Thoracic aorta (tissue), 2 donors: ENCODE measurements at regions not wholly inside any gene's neighbourhood (a gene's known extent, or its start where the extent isn't known, plus 50 kb on each side); places are given as distances from the start of the nearest gene placed in this dataset.
"Not testable (repeated sequence)": the region's sequence is repeated elsewhere in the genome, so short reads cannot be mapped to it uniquely, and the experiment has no call there.

Experiments used
- ATAC-seq: fragments of 150-250 bp; one replicate; pipeline ENCODE4 v1.8.0; 2017; ENCODE audit warnings: low read depth; ENCODE audit not compliant: insufficient number of reproducible peaks, low FRiP score
- DNase-seq: peaks from one replicate; pipeline ENCODE4 v3.0.0-alpha.2; 2020; ENCODE audit warnings: low spot score
- H3K27ac ChIP-seq, 2 donors: fragments of 200-600 bp; sonication (generic); 1 replicate in 1 of 2; 2 replicates in 1 of 2; pipeline ENCODE4 v1.5.1; 2016; ENCODE audit warnings: mild to moderate bottlenecking in 2 of 2, moderate library complexity in 2 of 2
- H3K27me3 ChIP-seq: fragments of 200-600 bp; sonication (generic); replicated peaks from 2 replicates; pipeline ENCODE4 v1.6.0; 2016; ENCODE audit warnings: mild to moderate bottlenecking; ENCODE audit not compliant: insufficient read depth
- H3K36me3 ChIP-seq: fragments of 200-600 bp; sonication (generic); one replicate; pipeline ENCODE4 v1.5.1; 2016
- H3K4me1 ChIP-seq, 2 donors: fragments of 200-600 bp; sonication (generic); 1 replicate in 1 of 2; 2 replicates in 1 of 2; pipeline versions ENCODE4 v1.5.1 to v1.6.0; 2016; ENCODE audit warnings: low read depth in 2 of 2, mild to moderate bottlenecking in 1 of 2; ENCODE audit not compliant: control insufficient read depth in 1 of 2
- H3K4me3 ChIP-seq: fragments of 200-600 bp; sonication (generic); 2 replicates; pipeline ENCODE4 v1.5.1; 2016; ENCODE audit warnings: mild to moderate bottlenecking
- H3K9me3 ChIP-seq: fragments of 200-600 bp; sonication (generic); 2 replicates; pipeline ENCODE4 v1.5.1; 2016
- TF ChIP-seq, protein P1 (sequence below): fragments of 200-600 bp; sonication (generic); IDR thresholded peaks from one replicate; pipeline ENCODE4 v1.5.1; 2019; ENCODE audit warnings: antibody characterized with exemption

DNA sequence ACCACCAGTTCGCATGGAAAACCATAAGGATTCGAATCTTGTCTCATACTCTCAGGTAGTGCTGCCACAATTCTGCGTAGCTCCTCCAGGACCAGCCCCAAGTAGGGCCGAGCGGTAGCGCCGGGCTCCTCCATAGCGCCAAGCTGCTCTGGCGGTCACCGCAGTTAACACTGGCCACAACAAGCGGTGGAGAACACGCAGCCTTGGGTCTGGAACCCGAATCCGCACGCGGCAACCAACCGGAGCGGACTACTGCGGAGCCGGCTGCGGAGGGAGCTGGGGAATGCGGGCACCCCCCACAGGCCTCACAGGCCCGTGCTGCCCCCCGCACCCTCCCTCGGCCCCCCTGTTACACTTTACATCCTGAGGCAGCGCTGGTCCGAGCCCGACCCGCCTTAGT, 531.5 kb downstream of the STK39 start:
- Histone ChIP-seq H3K27me3 (no peaks in the 10 kb centered on the region), H3K36me3 (no peaks in the 10 kb centered on the region), H3K9me3 (no peaks in the 10 kb centered on the region), H3K27ac (no peak overlapping the region), H3K4me3 (no peak overlapping the region), H3K4me1 (no peaks in the 10 kb centered on the region)
- DNase-seq, result no peak
- TF ChIP-seq, protein P1, sequence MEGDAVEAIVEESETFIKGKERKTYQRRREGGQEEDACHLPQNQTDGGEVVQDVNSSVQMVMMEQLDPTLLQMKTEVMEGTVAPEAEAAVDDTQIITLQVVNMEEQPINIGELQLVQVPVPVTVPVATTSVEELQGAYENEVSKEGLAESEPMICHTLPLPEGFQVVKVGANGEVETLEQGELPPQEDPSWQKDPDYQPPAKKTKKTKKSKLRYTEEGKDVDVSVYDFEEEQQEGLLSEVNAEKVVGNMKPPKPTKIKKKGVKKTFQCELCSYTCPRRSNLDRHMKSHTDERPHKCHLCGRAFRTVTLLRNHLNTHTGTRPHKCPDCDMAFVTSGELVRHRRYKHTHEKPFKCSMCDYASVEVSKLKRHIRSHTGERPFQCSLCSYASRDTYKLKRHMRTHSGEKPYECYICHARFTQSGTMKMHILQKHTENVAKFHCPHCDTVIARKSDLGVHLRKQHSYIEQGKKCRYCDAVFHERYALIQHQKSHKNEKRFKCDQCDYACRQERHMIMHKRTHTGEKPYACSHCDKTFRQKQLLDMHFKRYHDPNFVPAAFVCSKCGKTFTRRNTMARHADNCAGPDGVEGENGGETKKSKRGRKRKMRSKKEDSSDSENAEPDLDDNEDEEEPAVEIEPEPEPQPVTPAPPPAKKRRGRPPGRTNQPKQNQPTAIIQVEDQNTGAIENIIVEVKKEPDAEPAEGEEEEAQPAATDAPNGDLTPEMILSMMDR, result no peak
- no peak for ATAC-seq

DNA sequence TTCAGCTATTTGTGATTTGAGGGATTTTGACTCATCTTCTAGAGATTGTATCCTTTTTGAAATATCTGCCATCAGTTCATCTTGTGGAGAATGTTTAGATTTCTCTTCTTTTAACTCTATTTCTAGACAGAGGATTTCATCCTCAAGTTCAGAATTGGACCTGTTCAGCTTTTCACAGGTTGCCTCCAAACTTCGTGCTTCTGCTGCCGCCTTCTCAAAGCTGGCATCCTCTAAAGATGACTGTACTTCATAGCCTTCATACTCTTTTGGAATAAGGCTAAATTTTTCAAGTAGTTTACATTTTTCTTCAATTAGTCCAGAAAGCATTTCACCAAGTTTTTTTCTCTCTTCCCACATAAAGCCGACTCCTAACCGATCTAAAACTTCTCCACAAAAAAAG, 531.9 kb downstream of the STK39 start:
- DNase-seq, H3K4me1 ChIP-seq, ATAC-seq, H3K36me3 ChIP-seq, H3K27me3 ChIP-seq, H3K4me3 ChIP-seq, H3K27ac ChIP-seq, H3K9me3 ChIP-seq: not testable (repeated sequence)

DNA sequence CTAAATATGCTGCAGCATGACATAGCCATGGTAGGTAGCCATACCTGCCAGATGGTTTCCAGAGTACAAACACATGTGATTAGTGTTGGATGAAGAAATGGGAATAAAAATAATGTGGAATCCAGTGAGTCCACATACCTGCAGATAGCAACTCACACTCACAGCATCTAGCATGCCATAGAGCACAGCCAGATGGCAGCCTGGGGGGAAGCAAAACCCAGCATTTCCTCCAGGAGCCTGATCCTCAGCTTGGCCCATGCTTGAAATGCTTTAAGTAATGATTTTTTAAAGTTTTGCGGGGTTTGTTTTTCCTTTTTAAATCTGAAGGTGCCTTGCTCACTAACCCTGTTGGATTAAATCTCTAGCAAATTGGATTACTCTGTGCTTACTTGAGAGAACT, 535.1 kb downstream of the STK39 start:
- H3K4me1 ChIP-seq, result no peaks in the 10 kb centered on the region
- H3K27me3 ChIP-seq, result no peaks in the 10 kb centered on the region
- ATAC-seq (no peak), DNase-seq (no peak)
- no peak overlapping the region for H3K4me3 ChIP-seq
- no peaks in the 10 kb centered on the region for H3K36me3 ChIP-seq
- no peak overlapping the region for H3K27ac ChIP-seq
- no peaks in the 10 kb centered on the region for H3K9me3 ChIP-seq
- TF ChIP-seq, protein P1, result no peak

DNA sequence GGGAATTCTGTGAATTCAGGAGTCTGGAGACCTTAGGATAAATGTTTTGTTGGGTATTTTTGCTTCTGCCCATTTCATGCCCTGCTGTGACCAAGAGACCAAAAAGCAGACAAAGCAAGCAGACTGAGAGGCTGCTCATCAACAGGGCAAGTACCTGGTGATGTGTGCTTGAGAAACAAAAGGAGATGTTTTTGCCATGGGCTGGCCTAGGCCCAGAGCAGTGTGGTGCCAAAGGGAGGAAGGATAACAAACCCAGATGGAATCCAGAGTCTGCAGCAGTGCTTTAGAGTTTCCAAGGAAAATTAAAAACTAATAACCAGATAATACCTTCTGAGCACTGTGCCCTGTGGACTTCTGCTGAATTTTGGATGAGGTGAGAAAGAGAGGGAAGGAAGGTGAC, 538.4 kb downstream of the STK39 start:
- no peaks in the 10 kb centered on the region for H3K27me3 ChIP-seq
- no peak for DNase-seq
- no peak overlapping the region for H3K4me3 ChIP-seq
- no peaks in the 10 kb centered on the region for H3K9me3 ChIP-seq
- H3K36me3 ChIP-seq, result no peaks in the 10 kb centered on the region
- H3K27ac ChIP-seq, result no peak overlapping the region
- TF ChIP-seq, protein P1, result no peak
- ATAC-seq, result no peak
- H3K4me1 ChIP-seq, result no peaks in the 10 kb centered on the region

DNA sequence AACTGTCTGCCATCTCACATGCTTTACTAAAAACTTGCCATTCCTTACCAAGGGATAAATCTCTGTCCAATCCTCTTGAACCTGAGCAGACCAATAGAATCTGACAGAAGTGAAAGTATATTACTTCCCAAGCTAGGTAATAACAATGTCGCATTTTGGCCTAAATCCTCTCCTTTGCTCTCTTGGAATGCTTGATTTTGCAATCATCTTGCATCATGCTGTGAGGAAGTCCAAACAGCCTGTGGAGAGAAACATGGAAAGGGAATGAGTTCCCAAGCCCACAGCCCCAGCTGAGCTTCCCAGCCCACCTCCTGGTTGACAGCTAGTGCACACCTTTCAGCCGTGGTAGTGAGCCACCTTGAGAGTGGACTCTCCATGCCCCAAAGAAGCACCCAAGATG, 540.6 kb downstream of the STK39 start:
- DNase-seq, result no peak
- H3K9me3 ChIP-seq, result no peaks in the 10 kb centered on the region
- H3K27me3 ChIP-seq, result no peaks in the 10 kb centered on the region
- H3K27ac ChIP-seq, result no peak overlapping the region
- no peak overlapping the region for H3K4me3 ChIP-seq
- no peaks in the 10 kb centered on the region for H3K4me1 ChIP-seq
- ATAC-seq, result no peak
- no peaks in the 10 kb centered on the region for H3K36me3 ChIP-seq
- TF ChIP-seq, protein P1, result no peak

DNA sequence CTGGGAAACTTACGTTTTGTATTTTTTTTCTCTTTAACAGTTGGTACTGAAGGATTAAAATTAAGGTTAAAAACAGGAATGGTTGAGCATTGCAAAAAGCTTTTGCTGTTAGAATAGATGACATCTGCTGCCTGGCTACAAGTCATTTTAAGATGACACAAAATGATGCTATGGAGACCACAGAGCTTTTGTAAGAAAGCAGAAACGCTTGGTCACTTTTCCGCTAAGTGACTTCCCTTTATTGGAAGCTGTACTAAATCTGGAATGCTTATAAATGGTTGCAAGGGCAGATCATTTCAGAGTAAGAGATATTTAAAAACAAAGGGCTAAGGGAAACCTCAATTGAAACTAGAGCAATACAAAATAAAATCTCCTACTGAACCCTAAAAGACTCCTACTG, 544.0 kb downstream of the STK39 start:
- Histone ChIP-seq H3K4me1 (no peaks in the 10 kb centered on the region), H3K27ac (no peak overlapping the region), H3K27me3 (no peaks in the 10 kb centered on the region), H3K9me3 (no peaks in the 10 kb centered on the region), H3K36me3 (no peaks in the 10 kb centered on the region), H3K4me3 (no peak overlapping the region)
- ATAC-seq (no peak), DNase-seq (no peak)
- TF ChIP-seq, protein P1, result no peak
